ENCODE measurements at regions not wholly inside any gene's neighbourhood (a gene's known extent, or its start where the extent isn't known, plus 50 kb on each side); places are given as distances from the start of the nearest gene placed in this dataset.

GRCh38 chr10:30793093-30793492 is 163.5 kb upstream of the LYZL2 start:
- DNase-seq (ENCODE audit: low spot score): no peak

GRCh38 chr10:30792025-30792424 is 162.5 kb upstream of the LYZL2 start:
- DNase-seq (ENCODE audit: low spot score): no peak

DNA sequence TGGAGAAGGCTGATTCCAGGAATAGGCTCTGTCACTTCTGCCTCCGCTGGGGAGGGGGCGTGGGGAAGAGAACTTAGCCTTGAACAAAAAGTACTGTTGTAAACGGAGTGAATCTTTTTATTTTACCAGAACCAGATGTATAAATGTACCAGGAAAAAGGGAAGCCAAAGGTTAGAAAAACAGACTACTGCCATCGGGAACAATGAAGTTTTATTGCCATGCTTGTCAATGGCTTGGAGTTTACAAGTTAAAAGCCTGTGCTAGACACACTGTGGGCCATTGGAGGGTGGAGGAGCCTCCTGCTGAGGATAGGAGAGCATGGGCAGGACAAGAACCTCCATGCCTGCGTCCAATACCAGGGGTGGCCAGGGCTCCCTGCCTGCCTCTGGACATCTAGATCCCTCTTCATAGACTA is 161.7 kb upstream of the LYZL2 start:
- DNase-seq (ENCODE audit: low spot score): no peak

- DNase-seq (ENCODE audit: low spot score): no peak
Observed at GRCh38 chr10:30789806-30790205, 160.3 kb upstream of the LYZL2 start.

DNA sequence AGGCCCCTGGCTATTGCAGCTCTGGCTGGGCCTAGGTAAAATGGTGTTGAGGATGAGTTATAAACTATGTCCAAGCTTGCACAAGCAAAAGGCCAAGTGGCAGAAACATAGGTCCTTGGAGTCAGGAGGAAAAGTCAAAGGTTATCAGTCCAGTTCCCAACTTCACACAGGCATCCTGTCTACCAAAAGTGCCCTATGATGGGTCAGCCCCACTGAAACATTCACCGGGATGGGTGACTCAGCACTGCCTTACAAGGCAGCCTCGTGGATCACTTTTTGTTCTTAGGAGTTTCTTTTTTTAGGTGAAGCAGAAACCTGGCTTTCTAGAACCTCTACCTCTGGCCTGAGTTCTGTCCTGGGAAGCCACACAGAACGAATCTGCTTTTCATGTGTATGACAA is 158.8 kb upstream of the LYZL2 start:
- DNase-seq (ENCODE audit: low spot score): no peak

DNA sequence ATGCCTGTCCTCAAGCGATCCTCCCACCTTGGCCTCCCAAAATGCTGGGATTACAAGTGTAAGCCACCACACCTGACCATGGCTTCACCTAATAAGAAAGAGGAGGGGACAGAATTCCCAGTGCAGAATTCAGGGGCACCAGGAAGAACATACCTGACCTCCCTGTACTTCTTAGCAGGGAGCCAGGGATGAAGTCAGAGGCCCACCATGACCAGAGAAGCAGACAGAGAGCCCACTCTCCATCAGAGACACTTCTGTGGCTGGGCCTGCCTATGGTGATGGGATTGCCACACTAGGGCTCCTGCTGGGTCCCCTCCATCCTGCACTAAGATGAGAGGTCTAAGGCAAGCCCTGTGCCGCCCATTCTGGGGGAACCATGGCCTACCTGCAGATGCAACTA is 157.4 kb upstream of the LYZL2 start:
- DNase-seq (ENCODE audit: low spot score): no peak

DNA sequence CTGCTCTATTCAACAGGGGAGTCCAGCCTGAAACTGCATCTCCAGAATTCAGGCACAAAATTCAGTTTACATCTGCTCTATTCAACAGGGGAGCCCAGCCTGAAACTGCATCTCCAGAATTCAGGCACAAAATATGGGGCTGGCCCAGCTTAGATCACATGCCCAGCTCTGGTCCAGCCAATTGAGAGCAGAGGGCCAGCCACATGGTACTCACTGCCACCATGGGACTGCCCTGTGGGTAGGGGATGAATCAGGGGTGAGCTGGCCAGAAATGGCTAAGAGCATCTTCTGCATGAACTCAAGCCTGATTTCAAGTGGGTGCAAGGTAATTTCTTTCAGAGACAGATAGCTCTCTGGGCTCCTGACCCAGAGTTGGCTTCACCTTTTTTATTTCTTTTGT is 156.6 kb upstream of the LYZL2 start:
- no peak for DNase-seq (ENCODE audit: low spot score)

DNA sequence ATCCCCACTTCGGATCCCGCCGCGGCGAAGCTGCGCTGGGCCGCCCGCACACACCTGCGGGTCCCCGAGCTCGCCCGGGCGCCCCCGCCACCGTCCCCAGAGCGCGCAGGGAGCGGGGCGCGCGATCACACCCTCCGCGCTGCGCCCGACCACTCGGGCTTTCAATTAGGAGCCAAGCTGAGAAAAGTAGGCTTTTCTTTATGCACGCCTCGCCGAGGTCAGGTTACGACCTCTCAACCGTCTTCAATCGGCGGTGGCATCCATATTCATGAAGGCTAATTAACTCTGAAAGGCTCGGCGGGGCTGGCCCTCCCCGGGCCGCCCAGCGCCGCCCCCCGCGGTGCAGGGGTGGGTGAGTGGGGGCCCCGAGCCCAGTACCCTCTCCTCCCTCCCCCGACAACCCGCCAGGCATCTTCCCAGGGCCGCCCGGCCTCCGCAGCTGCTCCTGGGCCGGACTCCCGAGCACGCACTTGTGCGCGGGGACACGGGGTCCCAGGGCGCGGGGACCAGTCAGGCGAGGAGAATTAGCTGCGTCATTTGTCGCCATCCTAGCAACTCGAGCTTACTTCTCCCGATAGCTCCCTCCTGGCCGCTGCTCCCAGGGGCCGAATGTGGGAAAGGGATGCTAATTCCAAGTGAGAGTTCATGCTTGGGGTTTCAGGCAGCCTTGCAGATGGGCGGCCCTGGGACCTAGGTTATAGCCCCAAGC is 155.5 kb upstream of the LYZL2 start:
- no peak for DNase-seq (ENCODE audit: low spot score)

DNA sequence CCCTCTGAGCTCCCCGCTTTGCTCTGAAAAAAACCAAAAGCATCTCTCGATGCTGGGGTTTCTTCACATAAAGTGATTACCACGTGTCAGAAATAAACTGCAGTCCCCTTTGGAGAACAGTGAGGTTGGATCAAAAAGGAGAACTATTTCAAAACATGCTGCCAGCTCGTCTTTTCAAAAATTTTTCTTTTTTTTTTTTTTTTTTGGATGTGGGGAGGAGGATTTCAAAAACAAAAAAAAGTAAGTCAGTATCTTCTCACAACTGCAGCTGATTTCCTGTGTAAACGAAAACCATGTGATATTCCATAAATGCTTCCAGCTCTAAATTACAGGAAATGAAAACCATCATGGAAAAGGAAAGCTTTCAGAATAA is 155.0 kb upstream of the LYZL2 start:
- DNase-seq (ENCODE audit: low spot score): no peak

GRCh38 chr10:30783939-30784501 is 154.5 kb upstream of the LYZL2 start:
- DNase-seq (ENCODE audit: low spot score): peak; percentile 79

GRCh38 chr10:30782537-30783461 is 153.2 kb upstream of the LYZL2 start:
- no peak for DNase-seq (ENCODE audit: low spot score)

DNA sequence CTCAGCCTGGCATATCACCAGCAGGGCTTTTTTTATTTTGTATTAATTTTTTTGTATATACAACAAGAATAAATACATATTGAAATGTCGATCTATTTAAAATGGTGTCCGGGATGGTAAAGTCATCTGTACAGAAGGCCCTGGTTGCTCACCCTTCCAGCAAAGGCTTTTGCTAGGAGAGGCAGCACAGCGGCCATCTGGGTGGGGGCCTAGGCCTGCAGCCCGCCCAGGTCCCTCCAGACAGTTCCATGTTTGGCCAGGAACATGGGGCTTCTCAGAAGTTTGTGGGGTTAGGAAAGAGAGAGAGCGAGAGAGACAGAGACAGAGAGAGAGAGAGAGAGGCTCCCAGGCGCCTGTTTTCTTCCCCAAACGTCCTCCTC is 152.6 kb upstream of the LYZL2 start:
- DNase-seq (ENCODE audit: low spot score): no peak

- no peak for DNase-seq (ENCODE audit: low spot score)
Observed at GRCh38 chr10:30781670-30782121, 152.1 kb upstream of the LYZL2 start.

DNA sequence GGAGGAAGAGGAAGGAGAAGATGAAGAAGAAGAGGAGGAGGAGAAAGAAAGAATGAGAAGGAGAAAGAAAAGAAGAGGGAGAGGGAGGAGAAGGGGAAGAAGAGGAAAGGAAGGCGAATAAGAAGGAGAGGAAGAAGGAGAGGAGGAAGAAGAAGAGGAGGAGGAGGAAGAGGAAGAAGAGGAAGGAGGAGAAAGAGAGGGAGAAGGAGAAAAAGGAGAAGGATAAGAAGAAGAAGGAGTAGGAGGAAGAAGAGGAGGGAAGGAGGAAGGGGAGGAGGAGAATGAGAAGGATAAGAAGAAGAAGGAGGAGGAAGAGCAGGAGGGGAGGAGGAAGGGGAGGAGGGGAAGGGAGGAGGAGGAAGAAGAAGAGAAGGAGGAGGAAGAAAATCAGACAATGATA is 149.2 kb upstream of the LYZL2 start:
- no peak for DNase-seq (ENCODE audit: low spot score)

- no peak for DNase-seq (ENCODE audit: low spot score)
Observed at GRCh38 chr10:30775779-30776591, 146.4 kb upstream of the LYZL2 start.

GRCh38 chr10:30774261-30774660 is 144.7 kb upstream of the LYZL2 start:
- no peak for DNase-seq (ENCODE audit: low spot score)

- no peak for DNase-seq (ENCODE audit: low spot score)
Observed at GRCh38 chr10:30773501-30773900, 143.9 kb upstream of the LYZL2 start.

DNA sequence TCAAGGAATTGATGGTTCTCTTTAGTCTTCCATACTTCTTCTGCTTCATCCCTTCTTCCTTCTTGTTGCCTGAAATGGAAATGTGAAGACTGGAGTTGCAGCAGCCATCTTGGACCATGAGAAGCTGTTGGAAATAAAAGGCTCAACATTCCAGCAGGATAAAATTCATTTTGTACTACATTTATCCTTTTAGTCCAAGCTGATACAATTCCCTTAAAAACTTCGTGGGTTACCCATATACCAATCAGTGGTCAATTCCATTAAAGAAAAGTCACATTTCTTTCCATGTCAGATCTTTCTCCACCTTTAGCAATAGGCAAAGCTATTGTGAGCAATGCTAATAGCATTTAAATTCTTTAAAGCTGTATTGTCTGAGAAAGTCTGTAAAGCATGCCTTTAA is 141.3 kb upstream of the LYZL2 start:
- no peak for DNase-seq (ENCODE audit: low spot score)

DNA sequence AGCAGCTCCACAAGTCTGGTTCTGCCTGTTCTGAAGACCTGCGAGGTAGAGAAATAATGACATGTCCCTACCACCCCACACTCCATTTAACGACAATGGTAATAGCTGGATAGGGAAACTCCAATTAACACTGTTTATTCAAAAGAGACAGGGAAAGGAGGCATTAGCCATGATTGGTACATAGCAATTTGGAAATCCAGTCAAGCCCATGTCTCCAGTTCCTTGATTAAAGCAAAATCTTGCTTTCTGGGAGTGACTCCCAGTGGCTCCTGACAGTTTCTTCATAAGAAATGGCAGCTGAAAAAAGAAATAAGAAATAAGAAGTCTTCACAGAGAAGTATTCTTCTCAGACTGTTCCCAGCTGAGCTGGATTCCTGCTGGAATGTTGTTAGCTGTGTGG is 140.7 kb upstream of the LYZL2 start:
- no peak for DNase-seq (ENCODE audit: low spot score)

GRCh38 chr10:30769361-30769760 is 139.8 kb upstream of the LYZL2 start:
- no peak for DNase-seq (ENCODE audit: low spot score)

DNA sequence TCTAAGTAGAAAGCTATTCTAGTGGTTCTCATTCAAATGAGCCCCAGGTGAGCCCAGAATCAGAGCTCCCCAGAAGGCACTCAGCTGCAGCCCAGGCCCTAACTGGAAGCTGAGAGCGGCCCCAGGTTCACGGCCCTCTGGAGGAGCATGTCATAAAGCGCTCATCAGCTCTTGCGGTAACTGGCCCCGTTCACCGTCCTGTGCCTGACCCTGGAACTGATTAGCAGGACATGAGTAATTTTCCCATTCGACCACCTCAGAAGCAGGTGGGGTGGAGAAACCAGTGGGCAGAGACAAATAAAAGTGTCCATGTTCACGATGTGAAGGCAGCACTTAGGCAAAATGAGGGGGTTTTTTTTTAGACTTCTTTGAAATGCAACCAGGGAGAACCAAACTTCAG is 136.1 kb upstream of the LYZL2 start:
- DNase-seq (ENCODE audit: low spot score): no peak

DNA sequence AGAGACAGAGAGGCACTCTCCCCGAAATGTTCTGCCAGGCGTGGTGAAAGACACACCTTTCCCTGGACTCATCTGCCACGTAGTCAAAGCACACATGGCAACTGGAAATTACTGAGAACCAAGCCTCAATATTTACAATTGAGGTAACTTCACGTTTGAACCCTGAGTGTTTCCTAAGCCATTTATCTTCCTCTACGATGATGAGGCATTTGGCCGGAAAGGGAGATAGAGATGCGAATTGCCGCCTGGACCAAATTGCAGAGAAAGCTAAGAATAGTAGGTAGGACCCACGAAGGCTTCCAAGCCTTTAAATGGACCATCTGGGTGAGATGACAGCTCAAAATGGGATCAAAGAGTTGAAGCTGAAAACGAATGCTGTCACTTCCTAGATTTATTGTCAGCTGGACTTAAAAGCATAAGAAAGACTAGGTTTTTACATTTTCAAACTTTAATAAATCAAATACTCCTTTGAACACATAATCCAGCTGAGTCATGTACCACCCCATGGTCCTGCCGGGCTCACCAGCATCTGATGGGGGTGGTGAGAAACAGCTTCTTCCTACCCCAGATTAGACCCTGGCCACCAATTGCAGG is 135.6 kb upstream of the LYZL2 start:
- DNase-seq (ENCODE audit: low spot score): no peak

All from CD4-positive, alpha-beta T cell treated with Interleukin-15 for 4 hours (primary cell).